ENCODE measurements at regions not wholly inside any gene's neighbourhood (a gene's known extent, or its start where the extent isn't known, plus 50 kb on each side); places are given as distances from the start of the nearest gene placed in this dataset.

- Histone ChIP-seq H3K9me3 (ENCODE audit: control insufficient read depth, insufficient read depth, low read length) (no peaks in the 10 kb centered on the region), H3K4me1 (ENCODE audit: control insufficient read depth, low read length) (no peaks in the 10 kb centered on the region), H3K27me3 (ENCODE audit: control insufficient read depth, low read length) (no peaks in the 10 kb centered on the region), H3K36me3 (ENCODE audit: control insufficient read depth, low read length) (no peaks in the 10 kb centered on the region), H3K27ac (ENCODE audit: low read depth, low read length) (no peak overlapping the region), H3F3A (ENCODE audit: control insufficient read depth, insufficient read depth) (no peaks in the 10 kb centered on the region), H3K79me2 (ENCODE audit: control insufficient read depth, low read length) (no peaks in the 10 kb centered on the region), H4K20me1 (ENCODE audit: control insufficient read depth, insufficient read depth, low read depth, low read length) (no peaks in the 10 kb centered on the region), H3K4me2 (ENCODE audit: low read length) (no peak overlapping the region), H3K4me3 (ENCODE audit: low read length) (no peak overlapping the region), H3K9me2 (replicated peaks; ENCODE audit: control insufficient read depth, low read length) (no peaks in the 10 kb centered on the region)
- TF ChIP-seq CTCF (IDR thresholded peaks at IDR 0.05; ENCODE audit: low read depth, low read length, poor library complexity, severe bottlenecking) (no peak), EZH2phosphoT487 (IDR thresholded peaks at IDR 0.05; ENCODE audit: borderline replicate concordance, low read length) (no peak)
Observed at GRCh38 chr4:58163156-58163555, 1053.0 kb upstream of the IGFBP7 start.

GRCh38 chr4:58149404-58150085 lies 1039.4 kb upstream of the IGFBP7 start:
- Histone ChIP-seq H3K4me2 (ENCODE audit: low read length) (no peak overlapping the region), H3K27me3 (ENCODE audit: control insufficient read depth, low read length) (no peaks in the 10 kb centered on the region), H3K9me3 (ENCODE audit: control insufficient read depth, insufficient read depth, low read length) (no peaks in the 10 kb centered on the region), H3K4me3 (ENCODE audit: low read length) (no peak overlapping the region), H3F3A (ENCODE audit: control insufficient read depth, insufficient read depth) (no peaks in the 10 kb centered on the region), H3K4me1 (ENCODE audit: control insufficient read depth, low read length) (no peaks in the 10 kb centered on the region), H4K20me1 (ENCODE audit: control insufficient read depth, insufficient read depth, low read depth, low read length) (no peaks in the 10 kb centered on the region), H3K27ac (ENCODE audit: low read depth, low read length) (no peak overlapping the region), H3K79me2 (ENCODE audit: control insufficient read depth, low read length) (no peaks in the 10 kb centered on the region), H3K9me2 (replicated peaks; ENCODE audit: control insufficient read depth, low read length) (no peaks in the 10 kb centered on the region), H3K36me3 (ENCODE audit: control insufficient read depth, low read length) (no peaks in the 10 kb centered on the region)
- no peak for TF ChIP-seq EZH2phosphoT487 (IDR thresholded peaks at IDR 0.05; ENCODE audit: borderline replicate concordance, low read length)
- TF ChIP-seq CTCF (IDR thresholded peaks at IDR 0.05; ENCODE audit: low read depth, low read length, poor library complexity, severe bottlenecking) = no peak

GRCh38 chr4:58144721-58145120 lies 1034.5 kb upstream of the IGFBP7 start:
- Histone ChIP-seq H3K36me3 (ENCODE audit: control insufficient read depth, low read length) (no peaks in the 10 kb centered on the region), H3K27me3 (ENCODE audit: control insufficient read depth, low read length) (no peaks in the 10 kb centered on the region), H3F3A (ENCODE audit: control insufficient read depth, insufficient read depth) (no peaks in the 10 kb centered on the region), H3K4me3 (ENCODE audit: low read length) (no peak overlapping the region), H3K79me2 (ENCODE audit: control insufficient read depth, low read length) (no peaks in the 10 kb centered on the region), H3K4me1 (ENCODE audit: control insufficient read depth, low read length) (no peaks in the 10 kb centered on the region), H4K20me1 (ENCODE audit: control insufficient read depth, insufficient read depth, low read depth, low read length) (no peaks in the 10 kb centered on the region), H3K27ac (ENCODE audit: low read depth, low read length) (no peak overlapping the region), H3K9me2 (replicated peaks; ENCODE audit: control insufficient read depth, low read length) (no peaks in the 10 kb centered on the region), H3K9me3 (ENCODE audit: control insufficient read depth, insufficient read depth, low read length) (no peaks in the 10 kb centered on the region), H3K4me2 (ENCODE audit: low read length) (no peak overlapping the region)
- TF ChIP-seq EZH2phosphoT487 (IDR thresholded peaks at IDR 0.05; ENCODE audit: borderline replicate concordance, low read length) (no peak), CTCF (IDR thresholded peaks at IDR 0.05; ENCODE audit: low read depth, low read length, poor library complexity, severe bottlenecking) (no peak)

All from DOHH2 (cell line).